ENCODE measurements at regions not wholly inside any gene's neighbourhood (a gene's known extent, or its start where the extent isn't known, plus 50 kb on each side); places are given as distances from the start of the nearest gene placed in this dataset.

DNA sequence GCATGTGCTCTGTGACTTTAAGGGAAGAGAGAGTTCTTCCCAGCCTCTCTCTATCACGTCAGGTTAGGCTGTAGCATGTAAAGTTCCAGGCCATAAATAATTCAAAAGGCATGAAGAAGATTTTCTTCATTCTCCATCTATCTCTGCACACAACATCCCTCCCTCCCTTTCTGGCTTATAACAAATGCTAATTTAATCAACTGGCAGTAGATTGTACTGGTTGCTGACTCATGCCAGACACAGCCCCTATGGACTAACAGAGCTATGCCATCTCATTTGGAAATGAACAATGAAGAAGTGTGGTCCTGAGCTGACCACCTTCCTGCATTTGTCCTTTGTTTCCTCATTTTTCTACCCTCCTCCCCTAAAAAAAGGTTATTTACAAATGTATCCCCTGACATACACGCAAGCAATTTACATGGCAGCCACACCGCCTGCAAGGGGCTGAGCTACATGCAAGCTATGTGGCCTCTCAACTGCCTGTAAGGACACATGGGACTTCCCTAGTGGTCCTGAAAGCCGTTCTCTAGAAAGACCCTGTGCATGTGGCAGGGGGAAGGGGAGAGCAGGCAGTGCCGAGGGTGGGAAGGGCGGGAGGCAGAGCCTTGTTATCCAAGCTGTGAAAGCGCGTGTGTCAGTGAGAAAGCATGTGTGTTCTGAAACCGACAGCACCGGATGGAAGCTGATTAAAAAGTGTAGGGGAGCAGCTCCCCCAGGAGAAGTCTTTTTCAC, 90.9 kb upstream of the KLF7 start:
- H3K4me3 ChIP-seq: no peak overlapping the region
- H3K4me1 ChIP-seq: peaks cover 0 to 52% of the 10 kb centered on the region in 2 donors
- no peaks in the 10 kb centered on the region for H3K27me3 ChIP-seq
- DNase-seq (ENCODE audit: low spot score): no peak
- TF ChIP-seq, protein P1, sequence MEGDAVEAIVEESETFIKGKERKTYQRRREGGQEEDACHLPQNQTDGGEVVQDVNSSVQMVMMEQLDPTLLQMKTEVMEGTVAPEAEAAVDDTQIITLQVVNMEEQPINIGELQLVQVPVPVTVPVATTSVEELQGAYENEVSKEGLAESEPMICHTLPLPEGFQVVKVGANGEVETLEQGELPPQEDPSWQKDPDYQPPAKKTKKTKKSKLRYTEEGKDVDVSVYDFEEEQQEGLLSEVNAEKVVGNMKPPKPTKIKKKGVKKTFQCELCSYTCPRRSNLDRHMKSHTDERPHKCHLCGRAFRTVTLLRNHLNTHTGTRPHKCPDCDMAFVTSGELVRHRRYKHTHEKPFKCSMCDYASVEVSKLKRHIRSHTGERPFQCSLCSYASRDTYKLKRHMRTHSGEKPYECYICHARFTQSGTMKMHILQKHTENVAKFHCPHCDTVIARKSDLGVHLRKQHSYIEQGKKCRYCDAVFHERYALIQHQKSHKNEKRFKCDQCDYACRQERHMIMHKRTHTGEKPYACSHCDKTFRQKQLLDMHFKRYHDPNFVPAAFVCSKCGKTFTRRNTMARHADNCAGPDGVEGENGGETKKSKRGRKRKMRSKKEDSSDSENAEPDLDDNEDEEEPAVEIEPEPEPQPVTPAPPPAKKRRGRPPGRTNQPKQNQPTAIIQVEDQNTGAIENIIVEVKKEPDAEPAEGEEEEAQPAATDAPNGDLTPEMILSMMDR (IDR thresholded peaks at IDR 0.05): no peak
- H3K9me3 ChIP-seq: no peaks in the 10 kb centered on the region
- H3K27ac ChIP-seq: no peak overlapping the region
- no peaks in the 10 kb centered on the region for H3K36me3 ChIP-seq

DNA sequence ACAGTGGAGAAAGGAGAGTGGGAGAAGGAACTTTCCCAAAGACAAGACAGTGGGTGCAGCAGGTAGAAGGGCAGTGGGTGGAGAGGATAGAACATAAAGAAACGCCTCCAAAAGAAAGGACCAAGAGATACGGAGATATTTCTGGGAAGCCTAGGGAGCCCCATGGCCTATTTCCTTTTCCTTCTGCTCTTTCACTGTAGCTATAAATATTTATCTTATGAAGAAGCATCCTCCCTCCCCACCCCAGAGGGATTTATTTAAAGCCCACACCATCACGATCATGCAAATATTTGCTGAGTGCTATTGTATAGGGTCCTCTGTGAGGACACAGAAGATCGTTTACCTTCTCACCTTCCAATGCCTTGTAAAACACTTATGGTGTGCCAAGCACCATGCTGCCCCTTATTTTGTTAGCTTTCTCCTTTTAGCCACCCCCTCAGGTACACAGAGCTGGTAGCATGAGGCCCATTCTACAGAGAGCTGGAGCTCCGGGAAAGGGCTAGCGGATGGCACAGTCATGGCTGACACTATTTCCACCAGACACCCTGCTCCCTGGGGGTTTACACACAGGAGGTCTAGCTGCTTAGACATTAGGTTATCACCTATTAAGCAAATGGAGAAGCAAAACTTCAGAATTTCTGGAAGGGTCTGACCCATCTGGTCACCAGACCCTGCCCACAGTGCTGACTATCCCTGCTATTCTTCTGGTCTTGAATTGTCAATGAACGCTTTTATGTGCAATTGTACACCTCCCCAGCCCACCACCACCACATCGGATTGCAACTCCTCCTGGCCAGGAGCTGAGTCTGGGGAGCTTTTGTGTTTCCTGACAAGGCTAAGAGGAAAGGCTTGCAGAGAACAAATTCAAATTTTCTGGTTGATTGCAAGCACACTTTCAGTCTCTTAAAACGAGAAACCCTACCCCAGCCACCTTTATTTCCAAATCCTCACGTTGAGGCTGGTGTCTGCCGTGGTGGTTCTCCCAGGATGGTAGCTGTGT, 91.8 kb upstream of the KLF7 start:
- H3K9me3 ChIP-seq: no peaks in the 10 kb centered on the region
- no peak overlapping the region for H3K4me3 ChIP-seq
- H3K4me1 ChIP-seq: peaks cover 0 to 52% of the 10 kb centered on the region in 2 donors
- no peaks in the 10 kb centered on the region for H3K36me3 ChIP-seq
- no peak for DNase-seq (ENCODE audit: low spot score)
- TF ChIP-seq, protein P1 (IDR thresholded peaks at IDR 0.05): no peak
- H3K27me3 ChIP-seq: no peaks in the 10 kb centered on the region
- H3K27ac ChIP-seq: peak overlapping the region; percentile 36 to 38

DNA sequence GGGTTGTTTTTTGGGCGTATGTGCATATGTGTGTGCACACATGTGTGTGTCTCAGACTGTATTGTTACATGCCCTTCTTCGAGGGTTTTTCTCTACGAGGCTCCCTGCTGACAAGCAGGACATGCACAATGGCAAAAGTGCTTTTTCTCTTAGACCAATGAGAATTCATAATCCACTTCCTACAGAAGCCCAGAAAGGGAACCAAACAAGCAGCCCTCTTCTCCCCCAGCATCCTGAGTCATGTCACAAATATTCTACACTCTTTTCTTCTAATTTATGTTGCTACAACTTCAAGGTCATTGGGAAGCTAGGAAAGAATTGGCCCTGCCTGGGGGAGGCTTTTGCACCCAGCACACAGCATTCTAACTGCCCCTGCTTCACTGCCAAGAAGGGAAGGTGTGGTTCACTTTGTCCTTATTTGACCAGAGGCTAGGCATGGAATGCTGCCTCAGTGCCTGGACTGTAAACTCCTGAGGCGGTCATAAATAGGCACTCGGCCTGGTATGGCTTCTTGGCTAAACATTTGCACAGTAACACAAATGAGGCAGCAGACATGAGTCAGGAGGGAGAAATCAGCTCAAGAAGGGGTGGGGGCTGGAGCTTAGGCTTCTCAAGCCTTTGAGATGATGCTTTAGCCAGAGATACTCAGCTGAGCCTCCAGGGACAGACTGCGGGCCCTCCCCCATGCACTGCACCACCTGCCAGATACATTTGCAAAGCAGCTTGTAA, 92.7 kb upstream of the KLF7 start:
- Histone ChIP-seq H3K4me1 (peaks cover 0 to 52% of the 10 kb centered on the region in 2 donors), H3K27ac (peak overlapping the region; percentile 36 to 38), H3K27me3 (no peaks in the 10 kb centered on the region), H3K9me3 (no peaks in the 10 kb centered on the region), H3K4me3 (no peak overlapping the region), H3K36me3 (no peaks in the 10 kb centered on the region)
- peak; percentile 81 for DNase-seq (ENCODE audit: low spot score)
- TF ChIP-seq, protein P1 (IDR thresholded peaks at IDR 0.05): no peak

GRCh38 chr2:207260021-207260420, 94.3 kb upstream of the KLF7 start:
- no peak overlapping the region for H3K4me3 ChIP-seq
- peaks cover 0 to 51% of the 10 kb centered on the region in 2 donors for H3K4me1 ChIP-seq
- no peak overlapping the region for H3K27ac ChIP-seq
- H3K9me3 ChIP-seq: no peaks in the 10 kb centered on the region
- TF ChIP-seq, protein P1 (IDR thresholded peaks at IDR 0.05): no peak
- no peak for DNase-seq (ENCODE audit: low spot score)
- H3K36me3 ChIP-seq: no peaks in the 10 kb centered on the region
- no peaks in the 10 kb centered on the region for H3K27me3 ChIP-seq

DNA sequence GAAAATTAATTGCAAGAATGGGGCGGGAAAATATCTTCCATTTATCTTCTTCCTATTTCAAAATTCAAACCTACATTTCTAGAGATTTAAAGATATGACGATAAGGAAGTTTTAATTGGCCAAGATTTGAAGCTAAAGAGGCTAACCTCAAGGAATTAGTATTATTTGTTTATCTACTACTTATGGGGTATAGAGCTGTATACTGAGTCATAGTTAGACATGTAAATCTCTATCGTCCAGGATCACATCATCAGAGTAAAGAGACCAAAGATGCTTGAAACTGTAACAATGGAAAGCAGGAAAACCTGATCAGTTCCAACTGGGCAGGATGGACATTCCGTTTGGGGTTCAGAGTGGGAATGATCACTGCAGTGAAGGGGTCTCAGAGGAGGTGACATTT, 95.2 kb upstream of the KLF7 start:
- TF ChIP-seq, protein P1 (IDR thresholded peaks at IDR 0.05): no peak
- H3K36me3 ChIP-seq: no peaks in the 10 kb centered on the region
- H3K4me3 ChIP-seq: no peak overlapping the region
- no peak overlapping the region for H3K27ac ChIP-seq
- no peaks in the 10 kb centered on the region for H3K27me3 ChIP-seq
- peaks cover 0 to 42% of the 10 kb centered on the region in 2 donors for H3K4me1 ChIP-seq
- no peaks in the 10 kb centered on the region for H3K9me3 ChIP-seq
- no peak for DNase-seq (ENCODE audit: low spot score)

Data from right atrium auricular region (tissue), 2 donors.